DND-41 (cell line): ENCODE measurements at regions not wholly inside any gene's neighbourhood (a gene's known extent, or its start where the extent isn't known, plus 50 kb on each side); places are given as distances from the start of the nearest gene placed in this dataset.

Source experiments
- ATAC-seq: fragments of 200-7000 bp; cut with Tn5 transposase; 3 replicates; pipeline ENCODE4 v1.9.1; 2021; ENCODE audit warnings: low read depth; ENCODE audit not compliant: insufficient read depth
- DNase-seq: peaks from one replicate; pipeline ENCODE4 v3.0.0-alpha.2; 2020
- H2AFZ ChIP-seq: 2 replicates; pipeline ENCODE4 v1.6.0; 2012; ENCODE audit warnings: low read depth, low read length
- H3K27ac ChIP-seq: 2 replicates; pipeline ENCODE4 v1.5.1; 2012; ENCODE audit warnings: low read length, inconsistent platforms
- H3K27me3 ChIP-seq: fragments of 200-600 bp; sonication (generic); 2 replicates; pipeline ENCODE4 v1.6.0; 2012; ENCODE audit warnings: low read length, mild to moderate bottlenecking, inconsistent platforms; ENCODE audit not compliant: insufficient read depth, poor library complexity
- H3K36me3 ChIP-seq: 2 replicates; pipeline ENCODE4 v1.5.1; 2012; ENCODE audit warnings: low read length, inconsistent platforms; ENCODE audit not compliant: insufficient read depth
- H3K4me1 ChIP-seq: 2 replicates; pipeline ENCODE4 v1.5.1; 2012; ENCODE audit warnings: mild to moderate bottlenecking, low read length; ENCODE audit not compliant: insufficient read depth
- H3K4me2 ChIP-seq: 2 replicates; pipeline ENCODE4 v1.6.0; 2012; ENCODE audit warnings: mild to moderate bottlenecking, moderate library complexity, low read length, inconsistent platforms; ENCODE audit not compliant: insufficient read depth
- H3K4me3 ChIP-seq, 2 experiments: fragments of 200-600 bp in 1 of 2; shearing (Covaris generic) in 1 of 2; 2 replicates each; pipeline ENCODE4 v1.5.1; 2012 to 2016; ENCODE audit warnings: inconsistent platforms in 2 of 2, low read length in 2 of 2, mild to moderate bottlenecking in 2 of 2, low read depth in 1 of 2, moderate library complexity in 1 of 2
- H3K79me2 ChIP-seq: 2 replicates; pipeline ENCODE4 v1.6.0; 2012; ENCODE audit warnings: low read length, inconsistent platforms; ENCODE audit not compliant: insufficient read depth
- H3K9ac ChIP-seq: 2 replicates; pipeline ENCODE4 v1.6.0; 2012; ENCODE audit warnings: low read depth, mild to moderate bottlenecking, inconsistent platforms, low read length, moderate library complexity
- H3K9me3 ChIP-seq: 2 replicates; pipeline ENCODE4 v1.5.1; 2012; ENCODE audit warnings: low read length, moderate library complexity, mild to moderate bottlenecking, inconsistent platforms; ENCODE audit not compliant: insufficient read depth, severe bottlenecking
- H4K20me1 ChIP-seq: 2 replicates; pipeline ENCODE4 v1.6.0; 2012; ENCODE audit warnings: low read length; ENCODE audit not compliant: insufficient read depth
- EZH2 ChIP-seq: IDR thresholded peaks from 3 replicates; pipeline ENCODE4 v1.6.1; 2012; ENCODE audit warnings: borderline replicate concordance, low read depth, mild to moderate bottlenecking, moderate library complexity, low read length, inconsistent platforms; ENCODE audit not compliant: severe bottlenecking
- TF ChIP-seq, protein P1 (sequence below): IDR thresholded peaks from 2 replicates; pipeline ENCODE4 v1.5.1; 2012; ENCODE audit warnings: borderline replicate concordance, low read length, moderate library complexity, mild to moderate bottlenecking; ENCODE audit not compliant: poor library complexity, severe bottlenecking; ENCODE audit errors: extremely low read depth

DNA sequence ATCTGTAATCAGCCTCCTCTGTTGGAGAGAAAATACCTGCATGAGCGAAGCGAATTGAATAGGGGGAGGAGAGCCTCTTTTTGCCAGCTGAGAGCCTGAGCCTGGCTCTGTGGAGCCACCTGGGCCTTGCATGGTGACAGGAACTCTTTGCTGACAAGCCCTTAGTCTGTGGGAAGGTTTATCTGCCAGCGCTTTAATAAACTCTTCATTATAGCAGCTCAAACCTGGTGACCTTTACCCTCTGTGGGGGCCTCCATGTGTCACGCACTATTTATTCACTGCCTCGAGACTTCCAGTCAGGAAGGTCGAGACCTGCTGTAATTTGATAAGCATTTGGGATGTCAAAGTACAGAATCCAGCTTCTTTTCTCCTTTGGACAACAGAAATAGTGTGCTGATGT is 282.6 kb downstream of the CBLN1 start:
- Histone ChIP-seq H3K4me2 (no peak overlapping the region), H3K36me3 (no peaks in the 10 kb centered on the region), H3K27ac (no peak overlapping the region), H3K9ac (no peak overlapping the region), H3K9me3 (no peaks in the 10 kb centered on the region), H2AFZ (no peak overlapping the region), H3K79me2 (no peaks in the 10 kb centered on the region), H3K4me3 (no peak overlapping the region), H4K20me1 (no peaks in the 10 kb centered on the region), H3K4me1 (no peaks in the 10 kb centered on the region), H3K27me3 (no peaks in the 10 kb centered on the region)
- DNase-seq (no peak), ATAC-seq (no peak)
- no peak for TF ChIP-seq EZH2
- TF ChIP-seq, protein P1, sequence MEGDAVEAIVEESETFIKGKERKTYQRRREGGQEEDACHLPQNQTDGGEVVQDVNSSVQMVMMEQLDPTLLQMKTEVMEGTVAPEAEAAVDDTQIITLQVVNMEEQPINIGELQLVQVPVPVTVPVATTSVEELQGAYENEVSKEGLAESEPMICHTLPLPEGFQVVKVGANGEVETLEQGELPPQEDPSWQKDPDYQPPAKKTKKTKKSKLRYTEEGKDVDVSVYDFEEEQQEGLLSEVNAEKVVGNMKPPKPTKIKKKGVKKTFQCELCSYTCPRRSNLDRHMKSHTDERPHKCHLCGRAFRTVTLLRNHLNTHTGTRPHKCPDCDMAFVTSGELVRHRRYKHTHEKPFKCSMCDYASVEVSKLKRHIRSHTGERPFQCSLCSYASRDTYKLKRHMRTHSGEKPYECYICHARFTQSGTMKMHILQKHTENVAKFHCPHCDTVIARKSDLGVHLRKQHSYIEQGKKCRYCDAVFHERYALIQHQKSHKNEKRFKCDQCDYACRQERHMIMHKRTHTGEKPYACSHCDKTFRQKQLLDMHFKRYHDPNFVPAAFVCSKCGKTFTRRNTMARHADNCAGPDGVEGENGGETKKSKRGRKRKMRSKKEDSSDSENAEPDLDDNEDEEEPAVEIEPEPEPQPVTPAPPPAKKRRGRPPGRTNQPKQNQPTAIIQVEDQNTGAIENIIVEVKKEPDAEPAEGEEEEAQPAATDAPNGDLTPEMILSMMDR: no peak

DNA sequence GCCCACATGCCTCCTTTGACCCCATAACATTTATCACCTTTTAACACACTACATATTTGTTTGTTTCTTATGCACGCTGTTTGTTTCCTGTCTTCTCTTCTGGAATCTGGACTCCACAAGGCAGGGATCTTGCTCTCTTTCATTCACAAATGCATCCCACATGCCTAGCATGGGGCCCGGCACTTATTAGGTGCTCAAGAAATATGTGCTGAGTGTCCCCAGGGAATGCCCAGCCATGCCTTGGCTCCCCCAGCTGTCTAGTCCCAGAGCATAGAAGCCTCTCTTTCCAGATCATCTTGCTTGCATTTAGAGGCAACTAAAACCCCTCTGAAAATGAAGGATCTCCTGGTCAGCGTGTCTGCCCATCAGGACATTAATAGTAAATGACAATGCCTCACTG is 283.7 kb downstream of the CBLN1 start:
- ATAC-seq (no peak), DNase-seq (no peak)
- H3K27me3 ChIP-seq: no peaks in the 10 kb centered on the region
- no peak overlapping the region for H2AFZ ChIP-seq
- no peak for TF ChIP-seq EZH2
- TF ChIP-seq, protein P1: no peak
- H3K4me1 ChIP-seq: no peaks in the 10 kb centered on the region
- H4K20me1 ChIP-seq: no peaks in the 10 kb centered on the region
- no peak overlapping the region for H3K4me3 ChIP-seq
- H3K4me2 ChIP-seq: no peak overlapping the region
- H3K9ac ChIP-seq: no peak overlapping the region
- no peaks in the 10 kb centered on the region for H3K36me3 ChIP-seq
- H3K79me2 ChIP-seq: no peaks in the 10 kb centered on the region
- H3K27ac ChIP-seq: no peak overlapping the region
- H3K9me3 ChIP-seq: no peaks in the 10 kb centered on the region

DNA sequence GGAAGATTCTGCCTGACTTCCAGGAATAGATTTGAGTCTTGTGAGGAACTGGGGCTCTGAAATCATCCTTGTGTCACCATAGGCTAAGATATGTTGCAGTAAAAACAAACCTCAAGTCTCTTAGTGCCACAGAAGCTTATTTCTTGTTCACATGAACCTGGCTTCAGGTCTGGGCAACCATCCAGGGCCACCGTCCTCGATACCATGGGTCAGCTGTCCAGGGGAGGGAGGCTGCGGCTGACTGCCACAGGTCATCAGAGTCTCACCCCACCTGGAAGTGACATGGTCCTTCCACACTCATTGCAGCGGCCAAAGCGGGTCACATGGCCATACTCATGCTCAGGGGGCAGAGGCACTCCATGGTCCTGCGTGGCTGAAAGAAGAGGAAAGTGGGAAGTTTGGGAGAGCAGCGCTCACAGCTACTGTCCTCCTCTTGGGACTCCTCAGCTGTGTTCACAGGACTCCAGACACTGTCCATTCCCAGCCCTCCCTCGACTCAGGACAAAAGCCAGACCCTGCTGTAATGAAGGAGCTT is 284.5 kb downstream of the CBLN1 start:
- TF ChIP-seq, protein P1: no peak
- TF ChIP-seq EZH2: no peak
- H3K79me2 ChIP-seq: no peaks in the 10 kb centered on the region
- no peak overlapping the region for H3K4me3 ChIP-seq
- no peak overlapping the region for H3K4me2 ChIP-seq
- H4K20me1 ChIP-seq: no peaks in the 10 kb centered on the region
- DNase-seq: no peak
- no peak overlapping the region for H3K27ac ChIP-seq
- no peaks in the 10 kb centered on the region for H3K9me3 ChIP-seq
- no peaks in the 10 kb centered on the region for H3K36me3 ChIP-seq
- H3K4me1 ChIP-seq: no peaks in the 10 kb centered on the region
- H3K27me3 ChIP-seq: no peaks in the 10 kb centered on the region
- ATAC-seq: no peak
- H3K9ac ChIP-seq: no peak overlapping the region
- no peak overlapping the region for H2AFZ ChIP-seq

DNA sequence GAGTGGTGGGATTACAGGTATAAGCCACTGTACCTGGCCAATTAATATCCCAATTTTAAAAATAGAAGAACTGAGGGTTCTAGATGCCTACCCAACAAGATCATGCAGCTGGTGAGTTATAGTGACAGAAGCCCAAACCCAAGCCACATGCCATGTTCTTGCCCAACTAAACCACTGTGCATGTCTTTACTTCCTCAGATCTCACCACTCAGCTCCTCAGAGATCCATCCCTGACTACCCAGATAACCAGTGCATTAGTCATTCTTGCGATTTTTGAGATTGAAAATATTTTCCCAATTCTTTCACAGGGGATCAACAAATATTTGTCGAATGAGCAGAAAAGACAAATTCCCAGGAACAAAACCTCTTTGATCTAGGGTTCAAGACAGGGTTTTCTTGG is 303.1 kb downstream of the CBLN1 start:
- no peak for DNase-seq
- no peaks in the 10 kb centered on the region for H3K27me3 ChIP-seq
- H3K79me2 ChIP-seq: no peaks in the 10 kb centered on the region
- H3K27ac ChIP-seq: no peak overlapping the region
- ATAC-seq: no peak
- no peaks in the 10 kb centered on the region for H4K20me1 ChIP-seq
- H2AFZ ChIP-seq: no peak overlapping the region
- no peak overlapping the region for H3K4me2 ChIP-seq
- no peak overlapping the region for H3K9ac ChIP-seq
- H3K4me1 ChIP-seq: no peaks in the 10 kb centered on the region
- H3K9me3 ChIP-seq: no peaks in the 10 kb centered on the region
- TF ChIP-seq EZH2: no peak
- TF ChIP-seq, protein P1: no peak
- no peaks in the 10 kb centered on the region for H3K36me3 ChIP-seq
- H3K4me3 ChIP-seq: no peak overlapping the region
